Activated gamma-delta T cell (primary cell): ENCODE measurements at regions not wholly inside any gene's neighbourhood (a gene's known extent, or its start where the extent isn't known, plus 50 kb on each side); places are given as distances from the start of the nearest gene placed in this dataset.

Experiments used
- DNase-seq: peaks from one replicate; lab custom pipeline; 2025; lab: John Stamatoyannopoulos, UW

GRCh38 chr10:128808921-128809440 is 658.1 kb upstream of the MGMT start:
- DNase-seq, result no peak

GRCh38 chr10:128811511-128811910 is 655.5 kb upstream of the MGMT start:
- DNase-seq, result no peak

GRCh38 chr10:128812000-128812399 is 655.0 kb upstream of the MGMT start:
- DNase-seq, result no peak

- no peak for DNase-seq
Observed at GRCh38 chr10:128813574-128813973, 653.5 kb upstream of the MGMT start.

- DNase-seq, result no peak
Observed at GRCh38 chr10:128814024-128814423, 653.0 kb upstream of the MGMT start.

GRCh38 chr10:128814782-128815181 is 652.3 kb upstream of the MGMT start:
- no peak for DNase-seq

GRCh38 chr10:128816726-128817125 is 650.3 kb upstream of the MGMT start:
- no peak for DNase-seq

- no peak for DNase-seq
Observed at GRCh38 chr10:128817636-128818035, 649.4 kb upstream of the MGMT start.

- no peak for DNase-seq
Observed at GRCh38 chr10:128820663-128821062, 646.4 kb upstream of the MGMT start.

- DNase-seq, result no peak
Observed at GRCh38 chr10:128823201-128823600, 643.8 kb upstream of the MGMT start.

GRCh38 chr10:128825626-128826025 is 641.4 kb upstream of the MGMT start:
- DNase-seq, result no peak

GRCh38 chr10:128833671-128834070 is 633.4 kb upstream of the MGMT start:
- no peak for DNase-seq

GRCh38 chr10:128835361-128835760 is 631.7 kb upstream of the MGMT start:
- DNase-seq, result no peak

GRCh38 chr10:128837478-128837877 is 629.6 kb upstream of the MGMT start:
- DNase-seq, result no peak

GRCh38 chr10:128839134-128839533 is 627.9 kb upstream of the MGMT start:
- DNase-seq, result no peak

- no peak for DNase-seq
Observed at GRCh38 chr10:128839701-128840100, 627.3 kb upstream of the MGMT start.

- DNase-seq, result no peak
Observed at GRCh38 chr10:128843972-128844371, 623.1 kb upstream of the MGMT start.

- DNase-seq, result no peak
Observed at GRCh38 chr10:128846927-128847326, 620.1 kb upstream of the MGMT start.

- DNase-seq, result no peak
Observed at GRCh38 chr10:128848810-128849209, 618.2 kb upstream of the MGMT start.

GRCh38 chr10:128850647-128851046 is 616.4 kb upstream of the MGMT start:
- no peak for DNase-seq

GRCh38 chr10:128851281-128851680 is 615.8 kb upstream of the MGMT start:
- DNase-seq, result no peak

- DNase-seq, result no peak
Observed at GRCh38 chr10:128851726-128852125, 615.3 kb upstream of the MGMT start.

GRCh38 chr10:128852449-128852848 is 614.6 kb upstream of the MGMT start:
- DNase-seq, result no peak

GRCh38 chr10:128852902-128853301 is 614.1 kb upstream of the MGMT start:
- DNase-seq, result no peak

GRCh38 chr10:128853537-128853936 is 613.5 kb upstream of the MGMT start:
- no peak for DNase-seq
